Fibroblast of lung (primary cell): ENCODE measurements at regions not wholly inside any gene's neighbourhood (a gene's known extent, or its start where the extent isn't known, plus 50 kb on each side); places are given as distances from the start of the nearest gene placed in this dataset.

Experiments
- DNase-seq, 2 donors: peaks; one replicate each; pipeline versions ENCODE4 v3.0.0 to v3.0.0-alpha.2; 2010; ENCODE audit warnings: low read depth in 2 of 2
- H2AFZ ChIP-seq: 2 replicates; pipeline ENCODE4 v1.5.1; 2012; ENCODE audit warnings: low read length, control low read depth, inconsistent platforms
- H3K27ac ChIP-seq: 2 replicates; pipeline ENCODE4 v1.5.1; 2011; ENCODE audit warnings: low read length, control low read depth; ENCODE audit not compliant: insufficient read depth
- H3K27me3 ChIP-seq: 2 replicates; pipeline ENCODE4 v1.5.1; 2011; ENCODE audit warnings: mild to moderate bottlenecking, low read length; ENCODE audit not compliant: control insufficient read depth, insufficient read depth
- H3K36me3 ChIP-seq: 2 replicates; pipeline ENCODE4 v1.5.1; 2011; ENCODE audit warnings: low read length; ENCODE audit not compliant: control insufficient read depth, insufficient read depth
- H3K4me1 ChIP-seq: 2 replicates; pipeline ENCODE4 v1.5.1; 2011; ENCODE audit warnings: low read length; ENCODE audit not compliant: control insufficient read depth, insufficient read depth; ENCODE audit errors: extremely low read depth
- H3K4me2 ChIP-seq: 2 replicates; pipeline ENCODE4 v1.5.1; 2011; ENCODE audit warnings: low read length, control low read depth; ENCODE audit not compliant: insufficient read depth; ENCODE audit errors: extremely low read depth
- H3K4me3 ChIP-seq, 4 experiments: fragments of 200-600 bp in 1 of 4; sonication (generic) in 1 of 4; replicated peaks in 1 of 4; 2 replicates each; pipeline ENCODE4 v1.5.1; 2011 to 2016; ENCODE audit warnings: low read length in 4 of 4, low read depth in 3 of 4, mild to moderate bottlenecking in 3 of 4, control low read depth in 2 of 4, inconsistent platforms in 1 of 4, mixed read lengths in 1 of 4; ENCODE audit not compliant: insufficient read depth in 1 of 4; ENCODE audit errors: control extremely low read depth in 1 of 4
- H3K79me2 ChIP-seq: 2 replicates; pipeline ENCODE4 v1.5.1; 2012; ENCODE audit warnings: mild to moderate bottlenecking, low read length, inconsistent platforms; ENCODE audit not compliant: control insufficient read depth, insufficient read depth
- H3K9ac ChIP-seq: 2 replicates; pipeline ENCODE4 v1.5.1; 2011; ENCODE audit warnings: mild to moderate bottlenecking, low read length, control low read depth; ENCODE audit not compliant: insufficient read depth
- H3K9me3 ChIP-seq: 2 replicates; pipeline ENCODE4 v1.5.1; 2012; ENCODE audit warnings: low read depth, low read length; ENCODE audit not compliant: control insufficient read depth, insufficient read depth
- H4K20me1 ChIP-seq: 2 replicates; pipeline ENCODE4 v1.5.1; 2011; ENCODE audit warnings: low read length; ENCODE audit not compliant: control insufficient read depth, insufficient read depth; ENCODE audit errors: extremely low read depth
- CTCF ChIP-seq, 2 donors: IDR thresholded peaks in 1 of 2; conservative IDR thresholded peaks in 1 of 2; 1 replicate in 1 of 2; 2 replicates in 1 of 2; pipeline ENCODE4 v1.5.1; 2011 to 2012; ENCODE audit warnings: low read length in 2 of 2, control low read depth in 1 of 2, inconsistent platforms in 1 of 2, low read depth in 1 of 2, mild to moderate bottlenecking in 1 of 2
- EZH2 ChIP-seq: IDR thresholded peaks from 2 replicates; pipeline ENCODE4 v1.5.1; 2012; ENCODE audit warnings: low read length, control low read depth, mild to moderate bottlenecking; ENCODE audit errors: missing control alignments

- no peaks in the 10 kb centered on the region for H3K9me3 ChIP-seq
- no peak for TF ChIP-seq CTCF (conservative IDR thresholded peaks at IDR 0.05 in 1 of 2, IDR thresholded peaks at IDR 0.05 in 1 of 2; ENCODE audit: low read depth in 1 of 2, low read length in 2 of 2)
- TF ChIP-seq EZH2 = no peak
- H3K79me2 ChIP-seq = no peaks in the 10 kb centered on the region
- no peaks in the 10 kb centered on the region for H3K36me3 ChIP-seq
- no peak for DNase-seq
- H3K27me3 ChIP-seq = no peaks in the 10 kb centered on the region
- H3K27ac ChIP-seq = no peak overlapping the region
- no peaks in the 10 kb centered on the region for H3K4me1 ChIP-seq
- no peak overlapping the region for H3K4me2 ChIP-seq
- H3K9ac ChIP-seq = no peak overlapping the region
- H4K20me1 ChIP-seq = no peaks in the 10 kb centered on the region
- no peak overlapping the region for H2AFZ ChIP-seq
- H3K4me3 ChIP-seq = no peak overlapping the region
These were observed 92.0 kb upstream of the GBE1 start for GRCh38 chr3:81853431-81853830.

DNA sequence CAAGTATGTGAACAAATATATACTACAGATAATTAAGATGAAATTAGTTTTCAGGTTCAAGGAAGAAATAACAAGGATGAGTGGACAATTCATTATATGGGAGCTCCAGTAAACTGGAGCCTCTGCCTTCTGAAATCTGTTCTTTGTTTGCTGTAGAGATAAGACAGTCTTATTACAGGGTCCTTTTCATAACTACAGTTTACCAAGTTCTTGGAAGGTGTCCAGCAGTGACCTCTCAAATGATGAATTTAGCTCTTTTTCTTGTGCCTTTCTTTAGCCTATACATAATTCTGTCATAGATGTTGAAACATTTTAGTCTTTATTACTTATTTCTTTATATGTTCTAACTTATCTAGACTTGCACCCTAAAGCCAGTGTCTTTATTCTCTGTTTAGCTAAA, 89.7 kb upstream of the GBE1 start:
- no peaks in the 10 kb centered on the region for H3K27me3 ChIP-seq
- no peak overlapping the region for H3K4me2 ChIP-seq
- no peak overlapping the region for H3K9ac ChIP-seq
- no peak overlapping the region for H3K27ac ChIP-seq
- H3K9me3 ChIP-seq = no peaks in the 10 kb centered on the region
- peak; percentile 1 to 20 for DNase-seq
- H3K36me3 ChIP-seq = no peaks in the 10 kb centered on the region
- no peak overlapping the region for H2AFZ ChIP-seq
- no peaks in the 10 kb centered on the region for H3K4me1 ChIP-seq
- H3K79me2 ChIP-seq = no peaks in the 10 kb centered on the region
- TF ChIP-seq EZH2 (no peak), CTCF (conservative IDR thresholded peaks at IDR 0.05 in 1 of 2, IDR thresholded peaks at IDR 0.05 in 1 of 2; ENCODE audit: low read depth in 1 of 2, low read length in 2 of 2) (no peak)
- H4K20me1 ChIP-seq = no peaks in the 10 kb centered on the region
- no peak overlapping the region for H3K4me3 ChIP-seq

DNA sequence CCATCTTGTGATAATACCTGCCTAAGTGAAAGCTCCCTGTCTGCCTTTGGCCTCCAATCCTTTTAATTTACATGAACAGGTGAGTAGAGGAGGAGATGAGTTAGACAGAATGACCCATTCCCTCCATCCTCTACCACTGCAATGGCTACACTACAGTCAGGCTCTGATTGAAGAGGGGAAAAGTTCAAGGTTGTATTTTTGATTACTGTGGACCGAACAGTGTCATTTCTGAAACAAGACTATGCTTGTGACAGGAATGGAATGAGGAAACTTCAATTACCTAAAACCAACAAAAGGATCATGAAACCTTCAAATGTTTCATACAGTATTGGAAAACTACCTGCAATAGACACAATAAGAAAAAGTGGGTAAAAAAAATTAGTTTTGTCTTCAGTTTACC, 85.5 kb upstream of the GBE1 start:
- Histone ChIP-seq H3K27me3 (no peaks in the 10 kb centered on the region), H3K9me3 (no peaks in the 10 kb centered on the region), H3K9ac (no peak overlapping the region), H3K79me2 (no peaks in the 10 kb centered on the region), H3K4me2 (no peak overlapping the region), H4K20me1 (no peaks in the 10 kb centered on the region), H3K36me3 (no peaks in the 10 kb centered on the region), H2AFZ (no peak overlapping the region), H3K27ac (no peak overlapping the region), H3K4me1 (no peaks in the 10 kb centered on the region), H3K4me3 (no peak overlapping the region)
- no peak for TF ChIP-seq EZH2
- no peak for TF ChIP-seq CTCF (conservative IDR thresholded peaks at IDR 0.05 in 1 of 2, IDR thresholded peaks at IDR 0.05 in 1 of 2; ENCODE audit: low read depth in 1 of 2, low read length in 2 of 2)
- no peak for DNase-seq
